ENCODE measurements at regions not wholly inside any gene's neighbourhood (a gene's known extent, or its start where the extent isn't known, plus 50 kb on each side); places are given as distances from the start of the nearest gene placed in this dataset.
"Not testable (repeated sequence)": the region's sequence is repeated elsewhere in the genome, so short reads cannot be mapped to it uniquely, and the experiment has no call there.

DNA sequence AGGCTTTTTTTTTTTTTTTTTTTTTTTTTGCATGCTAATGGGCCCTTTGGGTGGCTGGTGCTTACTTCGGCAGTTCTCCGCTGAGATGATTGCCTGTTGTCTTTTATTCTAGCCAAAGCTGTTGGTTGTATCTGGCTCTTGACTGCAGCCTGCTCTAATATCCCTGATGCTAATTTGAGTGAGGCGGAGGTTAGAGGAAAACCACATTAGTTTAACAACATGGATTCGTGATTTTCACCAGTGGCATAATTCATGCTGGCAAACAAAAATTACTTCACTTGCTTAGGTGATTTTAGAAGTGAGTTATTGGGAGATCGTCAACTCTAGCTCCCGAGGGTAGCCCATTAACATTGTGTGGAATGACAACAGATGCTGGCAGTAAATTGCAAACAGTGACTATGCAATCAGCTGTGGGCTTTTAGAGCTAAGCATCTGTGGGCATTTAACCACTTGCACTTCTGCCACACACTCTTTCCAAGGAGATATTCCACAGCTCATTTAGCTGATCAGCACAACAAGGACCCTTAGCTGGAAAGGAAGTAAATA lies 97.6 kb upstream of the ZDHHC17 start:
- DNase-seq, result no peak

DNA sequence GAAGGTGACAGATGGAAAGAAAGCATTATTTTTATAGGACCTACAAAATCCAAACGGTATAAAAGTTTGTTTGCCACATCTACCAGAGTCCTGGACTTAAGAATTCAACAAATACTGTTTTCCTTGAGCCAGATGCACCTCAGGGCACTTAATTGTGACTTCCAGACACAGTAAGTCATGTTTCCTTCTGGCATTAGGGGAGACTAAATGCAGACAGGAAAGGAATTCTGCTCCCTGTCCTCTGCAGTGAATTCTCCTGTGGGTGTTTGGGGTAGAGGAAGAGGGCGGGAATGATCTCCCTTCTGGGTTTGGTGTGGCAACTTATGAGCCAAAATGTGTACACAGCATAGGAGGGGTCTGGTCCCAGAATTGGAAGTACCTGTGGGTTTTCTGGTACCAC lies 93.9 kb upstream of the ZDHHC17 start:
- DNase-seq, result no peak

DNA sequence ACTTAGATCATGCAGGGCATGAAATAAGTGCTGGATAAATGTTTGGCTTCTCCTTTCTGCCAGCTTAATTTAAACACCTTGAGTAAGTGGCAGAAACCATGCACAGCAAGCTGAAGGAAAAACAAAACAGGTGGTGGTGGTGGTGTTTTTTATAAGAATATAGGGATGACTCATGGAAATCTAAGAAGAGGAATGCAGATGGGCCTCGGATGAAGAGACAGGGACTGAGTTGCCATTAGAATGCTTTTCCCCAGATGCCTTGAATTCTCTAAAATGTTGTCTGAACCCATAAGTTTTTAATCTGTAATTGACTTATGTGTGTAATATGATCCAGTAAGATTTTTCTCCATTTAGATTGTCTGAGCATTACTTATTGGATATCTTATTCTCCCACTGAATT lies 93.1 kb upstream of the ZDHHC17 start:
- no peak for DNase-seq

DNA sequence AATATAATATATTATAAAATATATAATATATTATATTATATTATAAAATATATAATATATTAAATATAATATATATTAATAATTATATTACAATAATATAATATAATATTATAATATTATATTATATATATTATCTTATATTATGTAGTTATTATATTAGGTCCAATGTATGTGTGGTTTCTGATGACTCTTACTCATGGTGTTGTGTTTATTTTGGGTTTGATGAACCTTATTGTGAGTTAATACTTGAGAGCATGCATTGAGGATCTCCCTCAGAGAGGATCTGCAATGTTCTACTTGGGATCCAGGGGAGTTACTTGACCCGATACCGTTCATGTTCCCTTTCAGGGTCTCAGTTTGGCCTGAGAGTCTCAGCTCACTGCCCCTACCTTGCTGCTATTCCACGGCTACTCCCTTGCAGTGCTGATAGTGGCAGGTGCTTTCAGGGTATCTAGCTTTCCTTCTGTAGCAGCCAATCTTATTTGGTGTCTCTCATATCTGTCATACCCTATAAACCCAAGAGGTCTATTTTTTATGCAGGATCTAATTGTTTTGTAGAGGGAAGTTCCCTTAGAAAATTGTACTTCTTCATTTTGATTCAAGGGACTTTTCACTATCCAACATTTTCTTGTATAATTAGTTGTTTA lies 89.1 kb upstream of the ZDHHC17 start:
- DNase-seq, result peak; percentile 8

DNA sequence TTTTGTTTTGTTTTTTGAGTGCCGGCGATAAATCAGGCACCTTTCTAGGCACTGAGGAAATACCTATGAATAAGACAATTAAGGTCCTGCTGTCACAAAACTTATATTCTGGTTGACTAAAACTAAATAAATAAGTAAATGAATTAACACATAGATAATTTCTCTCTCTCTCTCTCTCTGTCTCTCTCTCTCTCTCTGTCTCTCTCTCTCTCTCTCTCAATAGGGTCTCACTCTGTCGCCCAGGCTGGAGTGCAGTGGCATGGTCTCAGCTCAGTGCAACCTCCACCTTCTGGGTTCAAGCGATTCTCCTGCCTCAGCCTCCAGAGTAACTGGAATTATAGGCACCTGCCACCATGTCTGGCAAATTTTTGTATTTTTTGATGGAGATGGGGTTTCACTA lies 87.7 kb upstream of the ZDHHC17 start:
- DNase-seq, result not testable (repeated sequence)

DNA sequence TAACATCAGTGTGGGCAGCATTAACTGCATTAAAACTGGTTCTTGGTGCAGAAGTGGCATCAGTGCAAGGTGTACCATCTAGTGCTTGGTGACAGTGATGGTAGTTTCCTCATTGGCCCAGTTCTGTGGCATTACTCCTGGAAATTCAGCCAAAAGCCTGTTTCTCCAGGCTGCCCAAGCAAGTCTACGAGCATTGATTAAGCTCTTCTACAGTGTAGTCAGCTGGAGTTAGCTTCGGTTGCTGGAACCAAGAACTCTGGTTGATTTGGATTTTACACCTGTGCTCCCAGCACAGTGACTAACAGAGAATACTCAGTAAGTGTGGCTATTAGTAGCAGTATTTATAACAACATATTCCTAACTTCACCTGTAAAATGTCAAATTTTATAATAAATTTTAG lies 84.9 kb upstream of the ZDHHC17 start:
- no peak for DNase-seq

DNA sequence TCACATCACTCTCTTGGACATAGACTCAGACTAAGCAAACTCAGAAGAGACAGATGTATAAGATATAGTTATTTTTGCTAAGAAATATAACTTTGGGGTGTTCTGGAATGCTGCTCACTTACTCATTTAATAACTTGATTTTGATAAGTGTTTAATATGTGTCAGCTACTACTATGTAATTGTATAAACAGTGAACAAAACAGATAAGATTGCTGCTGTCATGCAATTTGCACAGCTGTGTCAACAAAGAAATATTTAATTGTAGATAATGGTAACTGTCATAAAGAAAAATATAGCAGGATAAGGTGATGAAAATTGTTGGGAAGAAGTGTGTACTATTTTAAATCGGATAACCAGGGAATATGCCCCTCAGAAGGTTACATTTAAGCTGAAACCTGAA lies 84.1 kb upstream of the ZDHHC17 start:
- DNase-seq, result no peak

DNA sequence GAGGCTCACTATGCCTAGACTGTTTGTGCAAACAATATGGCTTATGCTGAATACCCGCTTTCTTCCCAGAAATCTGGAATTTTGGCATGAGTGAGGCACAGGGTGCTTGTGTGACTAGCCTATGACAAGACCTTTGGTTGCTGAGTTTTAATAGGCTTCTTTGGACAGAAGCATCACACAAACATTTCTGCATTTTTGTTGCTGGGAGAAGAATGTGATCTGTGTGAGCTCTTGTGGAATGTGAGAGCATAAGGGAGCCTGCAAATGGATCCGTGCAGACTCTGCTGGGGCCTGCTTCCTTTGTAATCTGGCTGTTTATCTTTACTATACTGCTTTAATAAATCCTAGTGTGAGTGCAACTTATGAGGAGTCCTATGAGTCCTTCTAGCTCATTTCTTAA lies 83.0 kb upstream of the ZDHHC17 start:
- DNase-seq, result no peak

DNA sequence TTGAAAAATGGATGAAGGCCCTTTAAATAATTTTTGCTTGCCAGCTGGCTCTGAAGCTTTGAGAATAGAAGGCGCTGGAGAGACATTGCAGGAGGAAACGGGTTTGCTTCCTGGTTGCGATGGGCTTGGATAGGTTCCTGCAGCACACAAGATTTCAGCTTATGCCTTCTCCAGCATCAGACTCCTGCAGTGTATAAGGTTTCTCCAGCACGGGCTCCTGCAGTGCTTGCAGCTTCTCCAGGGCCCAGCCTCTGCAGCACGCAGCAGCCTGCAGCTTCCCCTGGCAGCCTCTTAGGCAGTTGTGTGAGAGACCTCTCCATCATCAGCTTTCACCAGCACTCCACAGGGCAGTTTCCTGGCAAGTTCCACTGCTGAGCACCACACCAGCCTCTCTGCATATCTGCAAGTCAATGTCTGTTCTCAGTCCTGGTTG lies 78.7 kb upstream of the ZDHHC17 start:
- DNase-seq, result no peak

DNA sequence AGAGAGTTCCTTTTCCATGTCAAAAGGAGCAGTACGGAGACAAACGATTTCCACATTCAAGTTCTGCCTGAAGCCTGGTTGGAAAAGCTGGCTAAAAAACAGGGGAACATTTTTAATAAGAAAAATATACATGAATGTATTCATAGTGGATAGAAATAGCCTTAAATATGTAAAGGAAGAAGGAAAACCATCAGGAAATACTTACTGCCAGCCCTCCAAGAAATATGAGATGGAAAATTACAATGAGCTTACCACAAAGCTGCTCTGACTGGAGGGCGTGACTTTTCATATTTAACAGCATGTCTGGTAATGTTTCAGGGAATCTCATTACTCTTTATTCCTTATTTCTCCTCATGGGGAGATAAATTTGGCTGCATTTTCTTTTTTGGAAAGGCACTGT lies 75.9 kb upstream of the ZDHHC17 start:
- DNase-seq, result no peak

DNA sequence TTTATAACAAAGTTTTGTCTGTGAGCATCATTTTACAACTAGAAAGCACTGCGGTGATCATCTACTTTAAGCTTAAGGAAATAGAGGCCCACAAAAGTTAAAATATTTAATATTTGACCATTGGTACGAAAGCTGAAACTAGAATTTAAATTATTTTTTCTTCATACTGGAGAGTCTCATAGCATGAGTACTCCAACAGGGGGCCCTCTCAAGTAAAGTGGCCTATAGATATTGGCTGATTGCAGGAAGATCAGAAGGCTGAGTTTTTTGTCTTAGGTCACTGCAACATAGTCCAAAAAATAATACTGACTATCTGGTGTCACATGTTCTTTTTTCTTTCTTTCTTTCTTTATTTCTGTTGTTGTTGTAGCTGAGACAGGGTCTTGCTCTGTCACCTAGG lies 75.3 kb upstream of the ZDHHC17 start:
- DNase-seq, result no peak

DNA sequence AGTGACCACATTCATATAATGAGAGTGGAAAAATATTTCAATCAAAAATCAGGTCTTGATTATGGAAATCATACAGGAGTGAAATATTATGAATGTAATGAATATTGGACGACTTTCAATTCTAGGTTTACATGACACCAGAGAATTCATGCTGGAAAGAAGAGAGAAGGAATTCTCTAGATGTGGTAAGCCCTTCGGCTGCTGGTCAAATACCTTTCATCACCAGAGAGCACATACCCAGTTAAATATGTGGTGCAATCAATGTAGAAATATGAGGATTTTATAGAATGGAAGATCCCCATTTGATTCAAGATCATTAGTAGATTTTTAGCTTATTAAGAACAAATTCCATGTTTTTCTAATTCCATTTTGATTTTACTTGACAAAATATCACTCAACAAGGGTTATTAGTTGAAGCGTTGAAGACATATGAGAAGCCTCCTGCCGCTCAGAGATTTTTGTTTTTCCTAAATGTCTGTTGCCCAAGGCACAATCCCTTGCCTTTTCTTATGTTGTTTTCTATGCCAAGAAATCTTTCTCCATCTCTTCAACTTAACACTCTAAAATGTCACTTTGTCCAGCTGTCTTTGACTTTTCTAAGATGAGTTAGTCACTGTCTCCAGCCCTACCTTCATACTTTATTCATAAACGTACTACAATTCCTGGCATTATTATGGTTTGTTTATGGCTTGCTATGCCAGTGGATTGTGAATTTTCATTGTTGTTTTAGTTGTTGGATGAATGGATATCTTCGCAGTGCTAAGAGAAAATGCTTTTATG lies 72.8 kb upstream of the ZDHHC17 start:
- DNase-seq, result no peak

DNA sequence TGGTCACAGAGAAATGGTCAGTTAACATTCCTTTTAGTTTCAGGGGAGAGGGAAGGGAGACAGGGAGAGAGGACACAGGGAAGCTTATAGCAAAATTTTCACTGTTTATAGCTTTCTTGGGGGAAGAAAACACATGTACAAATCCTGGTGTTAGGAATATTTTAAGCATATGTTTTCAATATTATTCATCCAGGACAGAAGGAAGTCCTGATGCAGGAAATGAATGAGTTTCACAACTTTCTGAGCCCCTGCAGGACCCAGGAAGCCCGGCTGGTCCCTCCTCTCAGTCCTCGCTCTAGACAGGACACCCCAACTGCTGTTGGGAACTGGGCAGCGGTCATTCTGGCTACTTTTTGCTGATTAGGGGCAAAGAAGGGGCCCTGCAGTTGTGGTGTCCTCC lies 71.1 kb upstream of the ZDHHC17 start:
- no peak for DNase-seq

DNA sequence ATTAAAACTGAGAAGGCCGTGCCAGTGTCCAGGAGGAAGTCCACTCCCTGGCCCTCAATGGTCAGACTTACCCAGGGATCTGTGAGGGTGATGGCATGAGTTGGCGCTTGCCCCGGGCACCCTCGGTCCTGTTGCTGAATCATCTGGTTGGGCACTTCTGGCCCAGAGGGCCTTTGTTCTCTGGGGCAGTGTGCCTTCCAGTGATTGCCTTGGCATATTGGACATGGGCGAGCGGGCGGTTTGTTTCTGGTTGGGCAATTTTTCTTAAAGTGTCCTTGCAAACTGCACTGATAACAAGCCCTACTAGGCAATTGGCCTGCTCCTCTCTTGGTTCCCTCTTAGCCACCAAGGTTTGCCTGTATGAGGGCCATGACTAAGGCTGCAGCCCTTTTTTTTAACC lies 69.5 kb upstream of the ZDHHC17 start:
- no peak for DNase-seq

DNA sequence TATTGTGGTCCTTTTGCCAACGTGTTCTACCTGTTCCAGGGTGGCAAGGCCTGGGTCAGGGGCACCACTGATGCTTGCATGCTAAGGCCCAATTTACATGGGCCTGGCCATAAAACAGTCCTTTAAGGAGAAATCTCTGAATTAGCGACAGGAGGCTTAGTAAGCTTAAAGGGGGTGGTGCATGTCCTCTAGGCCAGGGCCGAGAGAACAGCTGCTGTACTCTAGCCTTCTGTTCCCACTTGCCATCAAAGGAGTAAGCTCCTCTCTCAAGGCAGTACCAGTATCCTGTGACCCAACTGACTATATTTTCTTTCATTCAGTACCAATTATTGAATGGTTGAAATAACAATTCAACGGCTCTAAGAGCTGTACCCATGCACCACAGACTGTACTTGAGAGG lies 67.7 kb upstream of the ZDHHC17 start:
- DNase-seq, result no peak

DNA sequence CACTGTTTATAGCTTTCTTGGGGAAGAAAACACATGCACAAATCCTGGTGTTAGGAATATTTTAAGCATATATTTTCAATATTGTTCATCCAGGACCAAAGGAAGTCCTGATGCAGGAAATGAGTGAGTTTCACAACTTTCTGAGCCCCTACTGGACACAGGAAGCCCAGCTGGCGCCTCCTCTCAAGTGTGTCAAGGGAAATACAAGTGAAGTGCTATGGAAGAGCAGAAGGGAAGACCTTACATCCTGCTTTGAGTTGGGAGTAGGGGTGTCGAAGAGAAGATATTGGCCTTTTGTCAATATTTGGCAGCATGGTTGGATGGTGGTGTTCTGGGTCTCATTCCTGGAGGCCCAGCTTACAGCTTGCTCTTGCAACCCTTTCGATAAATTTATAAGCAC lies 66.1 kb upstream of the ZDHHC17 start:
- DNase-seq, result no peak

DNA sequence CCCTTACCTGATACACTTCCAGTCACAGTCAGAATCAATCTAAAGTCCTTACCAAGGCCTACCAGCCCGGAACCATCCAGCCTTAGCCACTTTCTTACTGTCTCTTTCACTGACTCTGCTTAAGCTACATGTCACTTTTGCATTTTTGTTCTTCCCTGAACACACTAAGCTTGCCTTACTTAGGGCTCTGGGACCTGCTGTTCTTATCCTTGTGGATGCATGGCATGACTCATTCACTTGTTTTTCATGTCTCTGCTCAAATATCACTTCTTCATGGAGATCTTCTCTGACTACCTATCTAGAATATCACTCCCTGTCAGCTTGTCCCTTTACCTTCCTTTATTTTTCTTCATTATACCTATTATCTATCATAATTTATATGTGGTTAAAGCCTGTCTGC lies 65.6 kb upstream of the ZDHHC17 start:
- no peak for DNase-seq

DNA sequence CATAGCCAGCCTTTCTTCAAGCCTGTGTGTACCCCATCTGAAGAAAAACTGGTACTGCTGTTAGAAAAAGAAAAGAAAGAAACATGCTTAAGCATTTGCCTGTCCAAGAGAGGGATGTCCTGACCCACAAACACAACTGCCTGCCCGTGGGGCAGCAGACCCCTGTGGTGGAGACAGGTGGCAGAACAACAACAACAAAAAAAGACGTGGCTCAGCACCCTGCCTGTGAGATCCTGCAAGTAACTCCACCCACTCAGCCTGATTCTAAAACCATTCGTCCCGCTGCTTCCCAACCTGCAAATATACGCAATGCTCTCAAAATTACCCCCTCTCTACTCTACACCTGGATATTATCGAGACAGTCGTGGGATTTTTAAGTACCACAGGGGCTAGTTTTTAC lies 64.9 kb upstream of the ZDHHC17 start:
- DNase-seq, result no peak

DNA sequence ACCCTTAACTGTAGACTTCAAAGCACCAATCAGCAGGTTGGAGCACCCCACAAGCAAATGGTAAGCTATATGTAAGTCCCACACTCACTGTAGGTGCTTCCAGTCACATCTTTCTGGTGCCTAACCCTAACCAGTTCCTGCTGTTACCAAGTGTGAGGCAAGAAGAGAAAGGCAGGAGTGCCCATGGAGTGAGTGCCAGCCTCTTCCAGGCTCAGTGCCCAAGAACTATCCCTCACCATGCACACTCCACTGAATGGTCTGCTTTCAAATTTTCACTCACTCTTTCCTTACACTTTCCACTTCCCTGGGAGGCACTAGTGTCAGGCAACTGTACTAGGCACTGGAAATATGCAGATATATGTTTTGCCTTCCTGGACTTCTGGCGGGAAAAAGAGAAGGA lies 62.2 kb upstream of the ZDHHC17 start:
- DNase-seq, result no peak

DNA sequence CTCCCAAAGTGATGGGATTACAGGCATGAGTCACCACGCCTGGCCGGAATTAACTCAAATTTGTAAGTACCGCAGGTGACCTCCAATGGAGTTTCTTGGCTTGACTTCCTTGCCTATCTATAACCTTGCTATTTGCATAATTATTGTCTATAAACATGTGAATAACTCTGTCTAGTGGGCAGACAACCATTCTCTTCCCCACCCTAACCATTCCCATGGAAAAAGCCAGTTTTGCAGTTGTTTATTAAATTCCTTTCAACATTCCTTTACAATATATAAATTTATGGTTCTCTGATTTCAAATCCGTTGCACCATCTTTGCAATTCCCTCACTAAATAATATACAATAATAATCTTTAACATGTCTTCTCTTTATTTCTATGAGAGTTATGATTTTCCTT lies 61.0 kb upstream of the ZDHHC17 start:
- DNase-seq, result no peak

DNA sequence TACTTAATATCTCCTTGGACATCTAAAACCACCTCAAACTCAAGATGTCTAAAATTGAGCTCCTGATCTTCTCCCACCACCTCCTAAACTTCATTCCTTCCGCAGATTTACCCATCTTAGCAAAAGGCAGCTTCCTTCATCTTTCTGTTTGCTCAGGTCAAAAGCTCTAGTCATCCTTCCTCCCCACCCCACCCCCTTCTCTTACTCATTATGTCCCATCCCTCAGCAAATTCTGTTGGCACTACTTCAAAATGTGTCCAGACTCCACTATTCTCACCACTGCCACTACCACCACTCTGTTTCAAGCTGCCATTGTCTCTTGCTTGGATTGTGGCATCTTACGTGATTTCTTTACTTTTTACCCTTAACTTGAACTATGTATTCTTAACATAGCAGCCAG lies 59.2 kb upstream of the ZDHHC17 start:
- DNase-seq, result no peak

DNA sequence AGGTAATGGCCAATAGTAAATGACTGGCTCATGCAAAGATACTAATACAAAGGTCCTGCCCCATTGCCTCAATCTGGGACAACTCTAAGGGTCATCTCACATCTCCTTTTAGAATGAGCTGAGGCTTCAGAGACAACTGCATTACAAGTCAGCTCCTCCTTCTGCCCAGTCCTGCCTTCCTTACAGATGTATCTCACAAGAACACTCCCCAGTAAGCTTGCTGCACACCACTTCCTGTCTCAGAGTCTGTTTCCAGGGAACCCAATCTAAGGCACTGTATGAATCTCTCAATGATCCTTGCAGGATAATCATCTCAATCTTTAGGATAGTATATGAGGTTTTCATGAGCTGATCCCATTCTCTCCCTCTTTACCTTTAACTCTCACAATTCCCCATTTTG lies 57.8 kb upstream of the ZDHHC17 start:
- DNase-seq, result no peak

DNA sequence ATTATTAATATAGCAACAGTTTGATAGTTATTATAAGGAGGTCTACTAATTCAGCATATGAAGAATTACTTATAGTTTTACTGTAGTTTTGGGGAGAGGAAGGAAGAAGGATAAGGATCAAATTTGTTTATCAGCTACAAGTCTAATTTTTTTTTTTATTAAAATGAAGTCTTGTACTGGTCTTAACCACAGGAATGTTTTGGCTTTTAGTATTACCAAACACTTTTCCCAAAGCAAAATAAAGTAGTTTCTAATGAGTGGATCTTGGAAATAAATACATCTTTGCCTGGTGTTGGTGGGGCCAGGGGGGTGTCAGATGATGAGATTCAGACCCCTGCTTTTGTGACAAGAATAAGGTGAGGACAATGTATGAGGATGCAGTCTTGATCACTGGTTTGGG lies 57.2 kb upstream of the ZDHHC17 start:
- DNase-seq, result no peak

DNA sequence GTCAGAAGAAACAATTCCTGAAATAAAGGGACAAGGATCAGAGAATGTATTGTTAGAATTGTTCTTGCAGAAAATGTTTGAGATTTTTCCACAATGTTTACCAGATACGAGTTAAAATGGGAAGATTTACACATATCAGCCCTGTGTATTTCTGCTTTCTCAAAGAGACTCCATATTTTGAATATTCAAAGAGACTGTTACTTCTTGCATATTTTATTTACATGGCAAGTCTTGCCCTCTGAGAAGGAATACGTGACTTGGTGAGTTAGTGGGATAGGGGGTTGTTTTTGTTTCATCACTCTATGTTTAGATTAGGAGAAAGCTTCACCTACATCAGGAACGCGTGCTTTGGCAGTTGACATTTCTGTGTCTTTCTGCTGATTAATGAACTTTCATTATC lies 56.1 kb upstream of the ZDHHC17 start:
- DNase-seq, result no peak

DNA sequence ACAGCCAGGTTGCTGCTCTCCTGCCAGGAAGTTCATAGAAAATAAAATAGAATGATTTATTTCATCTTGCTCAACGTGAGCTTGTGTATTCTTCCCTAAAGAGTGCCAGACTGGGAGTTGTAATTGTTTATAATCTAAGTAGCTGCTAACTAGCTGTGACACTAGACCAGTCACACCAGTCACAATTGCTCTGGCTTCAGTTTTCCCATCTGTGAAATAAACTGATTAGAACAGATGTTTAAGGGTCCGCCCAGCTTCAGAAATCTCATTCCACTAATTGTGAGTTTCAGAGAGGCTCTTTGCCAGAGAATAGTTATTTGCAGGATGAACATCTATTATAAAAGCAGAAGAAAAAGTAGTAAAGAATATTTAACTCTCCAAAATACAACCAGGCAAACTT lies 55.6 kb upstream of the ZDHHC17 start:
- no peak for DNase-seq

Measured in stimulated activated CD4-positive, alpha-beta T cell treated with anti-CD3 and anti-CD28 coated beads, Interleukin-15, amount 100 ng/mL, for 24 hours (primary cell).